HG02981 (cell line): ENCODE measurements at regions not wholly inside any gene's neighbourhood (a gene's known extent, or its start where the extent isn't known, plus 50 kb on each side); places are given as distances from the start of the nearest gene placed in this dataset.
A peak's percentile ranks its signal among the peaks of the same experiment; 100 is the strongest.

Experiments
- ATAC-seq: cut with Tn5 transposase; IDR thresholded peaks from one replicate; pipeline ENCODE4 v1.9.1; 2021; ENCODE audit warnings: mild to moderate bottlenecking, moderate library complexity; ENCODE audit not compliant: unreplicated experiment

DNA sequence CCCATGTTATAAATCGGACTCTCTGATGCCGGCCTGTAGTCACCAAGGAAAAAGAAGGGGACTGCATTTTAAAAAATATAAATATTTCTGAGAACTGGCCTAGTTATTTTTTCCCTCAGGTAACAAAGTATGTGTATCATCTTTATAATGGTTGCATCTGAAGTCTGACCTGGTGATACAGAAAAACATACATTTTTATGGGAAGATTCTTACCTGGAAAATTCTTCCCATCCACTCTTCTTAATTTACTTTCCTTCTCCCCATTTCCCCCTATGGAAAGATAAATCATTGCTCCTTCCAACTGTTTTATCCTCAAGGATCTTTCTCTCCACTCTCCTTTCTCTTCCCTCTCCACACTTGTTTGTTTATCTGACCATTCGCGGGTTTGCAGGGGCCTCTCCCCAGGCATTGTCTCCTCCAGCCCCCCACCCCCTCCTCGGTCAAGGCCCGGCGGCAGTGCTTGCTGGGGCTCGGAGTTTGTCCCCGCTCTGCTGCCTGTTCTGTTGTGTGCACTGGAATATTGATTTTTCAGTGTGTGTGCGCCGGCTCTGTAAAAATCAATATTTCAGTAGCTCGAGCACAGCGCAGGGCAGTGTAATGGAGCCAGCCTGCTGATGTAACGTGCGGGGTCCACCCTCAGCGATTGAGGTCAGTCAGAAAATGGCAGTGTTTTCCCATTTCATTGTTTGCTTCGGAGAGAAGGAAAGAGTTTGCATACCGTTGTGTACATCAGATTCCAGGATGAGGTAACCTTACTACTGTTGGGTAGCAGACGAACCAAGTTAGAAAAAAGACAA is 199.5 kb upstream of the NFE2L3 start:
- no peak for ATAC-seq

GRCh38 chr7:25953859-25954258 is 198.1 kb upstream of the NFE2L3 start:
- ATAC-seq, result no peak

GRCh38 chr7:25954395-25954794 is 197.6 kb upstream of the NFE2L3 start:
- ATAC-seq, result no peak

- ATAC-seq, result no peak
Observed at GRCh38 chr7:25959168-25959734, 192.7 kb upstream of the NFE2L3 start.

DNA sequence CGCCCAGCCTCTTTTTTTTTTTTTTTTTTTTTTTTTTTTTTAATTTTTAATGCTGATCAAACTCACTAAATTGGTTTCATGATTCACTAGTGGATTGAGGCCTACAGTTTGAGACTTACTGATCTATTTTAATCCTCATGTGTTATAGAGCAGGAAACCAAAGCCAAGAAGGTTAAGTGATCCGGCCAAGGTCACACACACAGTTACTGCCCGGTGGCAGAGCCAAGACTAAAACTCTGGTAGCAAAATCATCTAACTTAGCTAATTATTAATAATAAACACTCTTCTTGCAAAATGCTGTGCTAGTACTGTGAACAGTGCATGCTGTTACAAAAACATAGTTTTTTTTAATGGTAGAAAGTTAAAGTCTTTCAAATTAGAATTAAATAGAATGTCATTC is 188.3 kb upstream of the NFE2L3 start:
- no peak for ATAC-seq

- peak; percentile 20 for ATAC-seq
Observed at GRCh38 chr7:25964483-25964991, 187.5 kb upstream of the NFE2L3 start.

DNA sequence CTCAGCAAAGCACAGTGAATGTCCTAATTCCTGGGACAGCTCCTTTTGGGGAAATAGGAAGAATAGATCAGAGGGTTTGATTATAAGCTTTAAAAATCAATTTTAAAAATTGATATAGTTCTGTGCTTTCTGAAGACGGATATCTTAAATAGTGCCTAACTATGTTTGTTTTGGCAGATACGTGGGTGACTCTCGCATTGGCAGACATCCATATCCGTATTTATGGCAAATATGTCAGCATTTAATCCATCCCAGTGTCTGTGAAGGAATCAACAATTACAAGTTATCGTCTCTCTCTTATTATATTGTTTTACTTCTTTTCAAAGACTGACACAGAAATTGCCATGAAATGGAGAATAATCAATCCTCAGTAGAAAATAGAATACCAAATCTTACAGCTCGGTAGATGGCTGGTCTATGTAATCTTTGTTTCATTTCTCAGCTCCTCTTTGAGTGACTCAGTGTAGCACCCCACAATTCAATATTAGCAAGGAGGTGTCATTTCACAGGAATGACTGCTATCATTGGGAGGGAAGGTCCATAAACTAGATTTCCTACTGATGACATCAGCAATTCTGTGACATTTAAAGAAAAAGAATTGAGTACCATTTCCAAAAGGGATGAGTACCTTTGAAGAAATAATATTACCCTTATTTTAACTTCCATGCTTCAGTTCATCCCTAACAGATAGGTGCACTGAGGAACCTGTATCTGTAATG is 186.4 kb upstream of the NFE2L3 start:
- ATAC-seq, result no peak

DNA sequence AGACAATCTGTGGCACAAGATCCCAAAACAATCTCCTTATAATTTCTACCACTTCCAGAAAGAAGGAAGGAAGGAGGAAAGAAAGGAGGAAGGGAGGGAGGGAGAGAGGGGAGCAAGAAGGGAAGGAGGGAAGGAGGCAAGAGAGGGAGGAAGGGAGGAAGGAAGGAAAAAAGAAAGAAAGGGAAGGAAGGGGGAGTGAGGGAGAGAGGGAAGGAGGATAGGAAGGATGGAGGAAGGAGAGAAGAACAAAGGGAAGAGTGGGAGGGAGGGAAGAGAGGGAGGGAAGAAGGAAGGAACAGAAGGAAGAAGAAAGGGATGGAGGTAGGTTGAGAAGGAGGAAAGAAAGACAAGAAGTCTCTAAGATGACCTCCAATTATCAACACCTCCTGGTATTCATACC is 185.5 kb upstream of the NFE2L3 start:
- no peak for ATAC-seq

GRCh38 chr7:25967278-25968204 is 184.5 kb upstream of the NFE2L3 start:
- peak; percentile 44 for ATAC-seq

- peak; percentile 61 for ATAC-seq
Observed at GRCh38 chr7:25968205-25968993, 183.6 kb upstream of the NFE2L3 start.

DNA sequence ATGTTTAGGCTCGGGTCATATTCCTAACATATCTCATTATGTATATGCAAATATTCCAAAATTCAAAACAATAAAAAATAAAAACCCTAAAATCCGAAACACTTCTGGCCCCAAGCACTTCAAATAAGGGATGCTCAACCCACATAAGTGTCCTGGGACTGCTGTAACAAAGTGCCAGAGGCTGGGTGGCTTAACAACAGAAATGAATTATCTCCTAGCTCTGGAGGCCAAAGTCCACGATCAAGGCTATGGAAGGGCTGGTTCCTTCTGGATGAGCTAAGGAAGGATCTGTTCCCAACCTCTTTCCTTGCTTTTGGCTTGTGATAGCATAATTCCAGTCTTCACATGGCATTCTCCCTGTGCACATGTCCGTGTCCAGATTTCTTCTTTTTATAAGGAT is 181.6 kb upstream of the NFE2L3 start:
- no peak for ATAC-seq

- no peak for ATAC-seq
Observed at GRCh38 chr7:25970911-25971310, 181.1 kb upstream of the NFE2L3 start.

GRCh38 chr7:25976630-25977029 is 175.4 kb upstream of the NFE2L3 start:
- no peak for ATAC-seq

DNA sequence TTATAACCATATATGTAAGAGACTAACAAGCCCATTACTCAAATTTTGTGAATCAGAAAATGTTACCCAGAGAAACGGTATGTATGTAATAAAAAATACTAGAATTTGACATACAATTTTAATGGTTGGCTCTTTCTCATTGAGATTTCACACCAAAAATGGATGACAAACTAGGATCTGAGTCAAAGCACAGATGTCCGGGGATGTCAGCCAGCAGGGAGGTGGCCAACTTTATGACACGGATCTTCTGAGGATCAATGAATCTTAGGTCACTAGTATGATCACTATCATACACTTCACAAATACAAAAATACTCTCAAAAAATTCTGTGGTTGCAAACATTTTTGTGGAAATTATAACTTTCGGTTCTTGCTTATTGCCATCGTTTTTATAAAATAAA is 173.5 kb upstream of the NFE2L3 start:
- ATAC-seq, result no peak

GRCh38 chr7:25979605-25980004 is 172.4 kb upstream of the NFE2L3 start:
- ATAC-seq, result no peak

- ATAC-seq, result no peak
Observed at GRCh38 chr7:25982684-25983083, 169.3 kb upstream of the NFE2L3 start.

- ATAC-seq, result no peak
Observed at GRCh38 chr7:25985196-25985595, 166.8 kb upstream of the NFE2L3 start.

DNA sequence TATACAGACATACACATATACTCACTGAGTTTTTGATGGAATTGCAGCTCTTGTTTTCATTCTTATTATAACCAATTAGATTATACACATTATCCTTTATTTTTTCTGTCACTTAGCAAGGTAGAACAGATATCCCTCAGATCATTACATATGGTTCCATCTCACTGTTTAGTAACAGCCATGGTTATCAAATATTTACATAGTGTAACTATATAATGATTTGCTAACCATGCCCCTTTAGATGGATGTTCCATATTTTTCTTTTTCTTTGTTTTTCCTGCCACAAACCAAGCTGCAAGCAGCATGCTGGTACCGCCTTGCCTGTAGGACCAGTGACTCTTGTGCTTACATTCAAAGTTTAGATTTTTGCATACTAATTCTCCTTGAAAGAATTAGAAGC is 163.4 kb upstream of the NFE2L3 start:
- ATAC-seq, result no peak

GRCh38 chr7:25989140-25989705 is 162.8 kb upstream of the NFE2L3 start:
- ATAC-seq, result no peak
